Neutrophil (primary cell): ENCODE measurements at regions not wholly inside any gene's neighbourhood (a gene's known extent, or its start where the extent isn't known, plus 50 kb on each side); places are given as distances from the start of the nearest gene placed in this dataset.

Source experiments
- H3K27ac ChIP-seq: fragments of 200-600 bp; sonication (generic); 2 replicates; pipeline ENCODE4 v1.5.1; 2016; ENCODE audit warnings: mild to moderate bottlenecking, moderate library complexity
- H3K27me3 ChIP-seq: fragments of 200-600 bp; sonication (generic); 2 replicates; pipeline ENCODE4 v1.6.0; 2016; ENCODE audit warnings: mild to moderate bottlenecking
- H3K36me3 ChIP-seq: fragments of 200-600 bp; sonication (generic); 2 replicates; pipeline ENCODE4 v1.5.1; 2017
- H3K4me1 ChIP-seq, 2 experiments: fragments of 200-600 bp in 1 of 2; sonication (generic) in 1 of 2; 1 replicate in 1 of 2; 2 replicates in 1 of 2; pipeline versions ENCODE4 v1.5.1 to v1.6.1; 2013 to 2016; ENCODE audit warnings: low read depth in 1 of 2, low read length in 1 of 2, mild to moderate bottlenecking in 1 of 2, moderate library complexity in 1 of 2; ENCODE audit not compliant: control insufficient read depth in 1 of 2, insufficient read depth in 1 of 2
- H3K4me3 ChIP-seq, 2 experiments: fragments of 200-600 bp in 1 of 2; sonication (generic) in 1 of 2; 1 replicate in 1 of 2; 2 replicates in 1 of 2; pipeline ENCODE4 v1.5.1; 2013 to 2016; ENCODE audit warnings: low read depth in 1 of 2, low read length in 1 of 2, mild to moderate bottlenecking in 1 of 2, moderate library complexity in 1 of 2
- H3K9me3 ChIP-seq: fragments of 200-600 bp; sonication (generic); 2 replicates; pipeline ENCODE4 v1.5.1; 2016
- CTCF ChIP-seq: fragments of 200-600 bp; sonication (generic); IDR thresholded peaks from 2 replicates; pipeline ENCODE4 v1.5.1; 2016; ENCODE audit warnings: antibody characterized with exemption

- peaks cover 0 to 7% of the 10 kb centered on the region in 2 experiments for H3K4me1 ChIP-seq
- H3K9me3 ChIP-seq = no peaks in the 10 kb centered on the region
- TF ChIP-seq CTCF = no peak
- no peaks in the 10 kb centered on the region for H3K36me3 ChIP-seq
- no peak overlapping the region for H3K27ac ChIP-seq
- H3K4me3 ChIP-seq = no peak overlapping the region
- no peaks in the 10 kb centered on the region for H3K27me3 ChIP-seq
Observed at GRCh38 chr10:29034592-29034991, 254.3 kb upstream of the LYZL1 start.

DNA sequence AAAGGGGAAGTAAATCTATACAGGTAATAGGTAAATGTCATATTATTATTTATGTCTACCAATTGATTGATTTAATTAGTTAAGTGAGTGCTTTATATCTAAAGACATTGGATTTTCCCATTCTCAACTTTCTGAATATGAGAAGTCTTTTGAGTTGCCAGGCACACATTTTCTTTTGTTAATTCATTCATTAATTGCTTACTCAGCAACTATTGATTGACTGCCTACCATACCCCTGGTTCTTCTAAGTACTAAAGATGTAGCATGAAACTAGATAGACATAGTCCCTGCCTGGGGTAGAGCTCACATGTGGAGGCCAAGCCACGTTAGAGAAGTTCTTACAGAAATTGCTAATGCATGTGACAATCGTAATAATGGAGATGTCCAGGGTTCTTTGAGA is 253.1 kb upstream of the LYZL1 start:
- no peaks in the 10 kb centered on the region for H3K4me1 ChIP-seq
- no peak overlapping the region for H3K4me3 ChIP-seq
- no peaks in the 10 kb centered on the region for H3K27me3 ChIP-seq
- no peaks in the 10 kb centered on the region for H3K36me3 ChIP-seq
- no peak overlapping the region for H3K27ac ChIP-seq
- no peak for TF ChIP-seq CTCF
- H3K9me3 ChIP-seq = no peaks in the 10 kb centered on the region

GRCh38 chr10:29037348-29038113 is 251.3 kb upstream of the LYZL1 start:
- Histone ChIP-seq H3K4me3 (no peak overlapping the region), H3K36me3 (no peaks in the 10 kb centered on the region), H3K4me1 (no peaks in the 10 kb centered on the region), H3K9me3 (no peaks in the 10 kb centered on the region), H3K27me3 (peaks cover 9% of the 10 kb centered on the region), H3K27ac (no peak overlapping the region)
- no peak for TF ChIP-seq CTCF

DNA sequence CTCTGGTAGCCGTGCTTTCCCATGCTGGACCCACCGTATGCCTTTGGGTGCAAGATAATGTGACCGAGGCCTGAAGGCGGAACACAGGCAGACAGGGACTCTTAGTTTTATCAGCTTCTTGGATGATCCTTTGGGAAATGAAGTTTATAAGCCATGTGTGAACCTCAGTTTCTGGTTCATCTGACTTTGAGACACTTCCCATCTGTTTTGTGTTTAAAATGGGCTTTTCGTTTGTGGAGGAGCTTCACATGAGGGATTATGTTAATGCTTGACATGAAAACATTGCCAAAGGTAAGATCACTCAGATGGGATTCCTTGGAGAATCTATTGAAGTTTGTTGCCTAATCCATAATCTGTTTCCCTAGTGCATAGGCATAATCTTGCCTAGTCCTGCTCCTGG is 249.8 kb upstream of the LYZL1 start:
- H3K27ac ChIP-seq = no peak overlapping the region
- no peaks in the 10 kb centered on the region for H3K9me3 ChIP-seq
- no peaks in the 10 kb centered on the region for H3K36me3 ChIP-seq
- no peak overlapping the region for H3K4me3 ChIP-seq
- no peak for TF ChIP-seq CTCF
- peaks cover 11% of the 10 kb centered on the region for H3K27me3 ChIP-seq
- H3K4me1 ChIP-seq = no peaks in the 10 kb centered on the region

DNA sequence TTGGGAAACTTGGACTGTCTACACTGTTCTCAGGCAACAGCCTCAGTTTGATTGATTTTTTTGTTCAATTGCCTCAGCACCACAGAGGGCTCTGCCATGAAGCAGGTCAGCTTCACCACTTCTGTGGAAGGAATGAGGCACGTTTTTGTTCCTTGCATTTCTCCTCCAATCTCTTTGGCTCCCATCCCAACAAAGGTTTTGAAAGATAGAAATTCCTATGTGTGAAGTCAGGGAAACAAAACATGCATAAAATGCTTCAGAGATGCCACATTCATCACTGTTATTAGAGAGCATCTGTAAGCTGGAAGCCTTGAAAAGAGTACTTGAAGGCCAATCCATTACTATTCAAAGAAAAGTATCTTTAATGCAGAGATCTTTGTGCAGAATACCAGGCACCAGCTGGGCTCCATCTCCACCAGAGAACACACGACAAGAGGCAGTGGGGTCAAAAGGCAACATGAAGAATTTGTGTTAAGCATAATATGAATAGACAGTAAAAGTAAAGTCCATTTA is 249.1 kb upstream of the LYZL1 start:
- no peaks in the 10 kb centered on the region for H3K36me3 ChIP-seq
- H3K27me3 ChIP-seq = peaks cover 11% of the 10 kb centered on the region
- TF ChIP-seq CTCF = no peak
- no peak overlapping the region for H3K4me3 ChIP-seq
- H3K27ac ChIP-seq = no peak overlapping the region
- H3K9me3 ChIP-seq = no peaks in the 10 kb centered on the region
- no peaks in the 10 kb centered on the region for H3K4me1 ChIP-seq
